ENCODE measurements at regions not wholly inside any gene's neighbourhood (a gene's known extent, or its start where the extent isn't known, plus 50 kb on each side); places are given as distances from the start of the nearest gene placed in this dataset.

- Histone ChIP-seq H3K27ac (ENCODE audit: control insufficient read depth, insufficient read depth) (no peak overlapping the region), H4K20me1 (ENCODE audit: control insufficient read depth, insufficient read depth) (no peaks in the 10 kb centered on the region), H3K4me3 (no peak overlapping the region), H3K4me1 (ENCODE audit: control insufficient read depth, insufficient read depth, low read length) (no peaks in the 10 kb centered on the region), H3K36me3 (ENCODE audit: control insufficient read depth in 2 of 2, insufficient read depth in 2 of 2, low read length in 1 of 2) (no peaks in the 10 kb centered on the region), H3K27me3 (replicated peaks in 1 of 2; ENCODE audit: control insufficient read depth in 2 of 2, insufficient read depth in 2 of 2, low read length in 1 of 2) (no peaks in the 10 kb centered on the region), H3K9ac (ENCODE audit: control insufficient read depth, insufficient read depth, low read length) (no peak overlapping the region), H3K79me2 (ENCODE audit: control insufficient read depth, insufficient read depth, low read length) (no peaks in the 10 kb centered on the region), H3K4me2 (ENCODE audit: control insufficient read depth, insufficient read depth) (no peak overlapping the region), H2AFZ (ENCODE audit: control insufficient read depth, low read depth, low read length) (no peak overlapping the region), H3K9me3 (replicated peaks; ENCODE audit: control insufficient read depth, insufficient read depth, low read length) (no peaks in the 10 kb centered on the region)
- SMC1A ChIA-PET (ENCODE audit: uncharacterized antibody, unreplicated experiment), result no interaction called here
- POLR2A ChIA-PET, result no interaction called here
- DNase-seq (ENCODE audit: low read depth, low spot score) (no peak), ATAC-seq (no peak), FAIRE-seq (no peak)
- TF ChIP-seq BRCA1 (IDR thresholded peaks at IDR 0.05; ENCODE audit: low read depth, low read length), result no peak
- no peak for TF ChIP-seq ZBTB40 (IDR thresholded peaks at IDR 0.05; ENCODE audit: borderline replicate concordance)
- TF ChIP-seq CHD4 (IDR thresholded peaks at IDR 0.05), result no peak
- TF ChIP-seq BMI1 (IDR thresholded peaks at IDR 0.05; ENCODE audit: borderline replicate concordance), result no peak
- TF ChIP-seq SIX5 (IDR thresholded peaks at IDR 0.05; ENCODE audit: low read depth, low read length, severe bottlenecking), result no peak
- in situ Hi-C loops (cut with MboI), result no loop called here
- no TSS peak for BruUV-seq (replicated peaks)
- CTCF ChIA-PET, result no interaction called here
- 31% methylated on average over 5 of the region's 5 CpGs for WGBS (ENCODE audit: insufficient coverage, insufficient replicate concordance, low lambda C conversion rate, missing lambda C conversion rate)
- RAD21 ChIA-PET (ENCODE audit: unreplicated experiment), result no interaction called here
- intact Hi-C loops (cut with micrococcal nuclease; ENCODE audit: unreplicated experiment), result no loop called here
Observed at GRCh38 chr6:19169366-19169765, 667.8 kb upstream of the ID4 start.

All from GM12878 (cell line).